PC-3 (cell line): ENCODE measurements at regions not wholly inside any gene's neighbourhood (a gene's known extent, or its start where the extent isn't known, plus 50 kb on each side); places are given as distances from the start of the nearest gene placed in this dataset.
"Not testable (repeated sequence)": the region's sequence is repeated elsewhere in the genome, so short reads cannot be mapped to it uniquely, and the experiment has no call there.

Source experiments
- ATAC-seq: fragments of 200-7000 bp; cut with Tn5 transposase; 2 replicates; pipeline ENCODE4 v1.9.1; 2020; ENCODE audit warnings: mild to moderate bottlenecking, moderate library complexity
- BruUV-seq: library from RNA; stranded (reverse); fragments of 400-500 nt; replicated peaks from 2 replicates; lab custom pipeline; 2021; lab: Mats Ljungman, UMichigan
- CTCF ChIA-PET: fragments of 300-600 bp; sonication (Branson Sonifier 250); formaldehyde crosslinking; loops from one replicate; lab custom pipeline; 2022; ENCODE audit warnings: antibody characterized with exemption; lab: Charles Lee
- POLR2A ChIA-PET: fragments of 300-600 bp; sonication (Branson Sonifier 250); formaldehyde crosslinking; loops from one replicate; lab custom pipeline; 2022; ENCODE audit warnings: antibody characterized with exemption; ENCODE audit not compliant: unreplicated experiment; lab: Charles Lee
- DNase-seq: peaks from one replicate; pipeline ENCODE4 v3.0.0-alpha.2; 2015
- H2AFZ ChIP-seq: fragments of 300-600 bp; sonication (generic); 2 replicates; pipeline ENCODE4 v1.6.0; 2016; ENCODE audit warnings: antibody characterized with exemption, low read length
- H3F3A ChIP-seq: fragments of 300-600 bp; sonication (generic); one replicate; pipeline ENCODE4 v1.6.0; 2017; ENCODE audit warnings: antibody characterized with exemption, low read length, control low read depth, mild to moderate bottlenecking; ENCODE audit not compliant: unreplicated experiment
- H3K27ac ChIP-seq: fragments of 300-600 bp; sonication (generic); 2 replicates; pipeline ENCODE4 v1.5.1; 2016; ENCODE audit warnings: mild to moderate bottlenecking, low read length
- H3K27me3 ChIP-seq: fragments of 300-600 bp; sonication (generic); 2 replicates; pipeline ENCODE4 v1.6.1; 2016; ENCODE audit warnings: low read length, mixed read lengths
- H3K36me3 ChIP-seq: fragments of 300-600 bp; sonication (generic); 2 replicates; pipeline ENCODE4 v1.6.1; 2016; ENCODE audit warnings: low read depth, mixed run types, low read length, mixed read lengths
- H3K4me1 ChIP-seq: fragments of 300-600 bp; sonication (generic); 2 replicates; pipeline ENCODE4 v1.5.1; 2016; ENCODE audit warnings: low read length; ENCODE audit not compliant: insufficient read depth
- H3K4me2 ChIP-seq: fragments of 300-600 bp; sonication (generic); 2 replicates; pipeline ENCODE4 v1.6.0; 2016; ENCODE audit warnings: low read length
- H3K4me3 ChIP-seq: fragments of 300-600 bp; sonication (generic); 2 replicates; pipeline ENCODE4 v1.5.1; 2016; ENCODE audit warnings: mild to moderate bottlenecking, low read length, mixed read lengths
- H3K79me2 ChIP-seq: fragments of 300-600 bp; sonication (generic); 2 replicates; pipeline ENCODE4 v1.6.1; 2017; ENCODE audit warnings: low read length, mixed read lengths
- H3K9ac ChIP-seq: fragments of 300-600 bp; sonication (generic); 2 replicates; pipeline ENCODE4 v1.6.0; 2016; ENCODE audit warnings: mild to moderate bottlenecking, low read length
- H3K9me2 ChIP-seq: fragments of 300-600 bp; sonication (generic); replicated peaks from 2 replicates; pipeline ENCODE4 v1.6.1; 2016; ENCODE audit warnings: mixed run types, low read length, mixed read lengths
- H3K9me3 ChIP-seq: fragments of 300-600 bp; sonication (generic); 2 replicates; pipeline ENCODE4 v1.6.1; 2016; ENCODE audit warnings: low read length, mixed read lengths
- H4K20me1 ChIP-seq: fragments of 300-600 bp; sonication (generic); 2 replicates; pipeline ENCODE4 v1.6.1; 2016; ENCODE audit warnings: low read length, mixed read lengths
- EZH2 ChIP-seq: fragments of 300-600 bp; sonication (generic); IDR thresholded peaks from one replicate; pipeline ENCODE4 v1.6.1; 2017; ENCODE audit warnings: antibody characterized with exemption, mild to moderate bottlenecking, low read length; ENCODE audit not compliant: unreplicated experiment
- EZH2phosphoT487 ChIP-seq: fragments of 300-600 bp; sonication (generic); IDR thresholded peaks from 2 replicates; pipeline ENCODE4 v1.6.1; 2018; ENCODE audit warnings: mild to moderate bottlenecking, antibody characterized with exemption, low read length, borderline replicate concordance
- intact Hi-C: fragments of 100-400 bp; cut with micrococcal nuclease; formaldehyde crosslinking; loops from 2 replicates; pipeline ENCODE4 v1.9.0; 2023
- TF ChIP-seq, protein P1 (sequence below): fragments of 300-600 bp; sonication (generic); conservative IDR thresholded peaks from 2 replicates; pipeline ENCODE4 v1.5.1; 2017; ENCODE audit warnings: antibody characterized with exemption, low read depth, mild to moderate bottlenecking, low read length

DNA sequence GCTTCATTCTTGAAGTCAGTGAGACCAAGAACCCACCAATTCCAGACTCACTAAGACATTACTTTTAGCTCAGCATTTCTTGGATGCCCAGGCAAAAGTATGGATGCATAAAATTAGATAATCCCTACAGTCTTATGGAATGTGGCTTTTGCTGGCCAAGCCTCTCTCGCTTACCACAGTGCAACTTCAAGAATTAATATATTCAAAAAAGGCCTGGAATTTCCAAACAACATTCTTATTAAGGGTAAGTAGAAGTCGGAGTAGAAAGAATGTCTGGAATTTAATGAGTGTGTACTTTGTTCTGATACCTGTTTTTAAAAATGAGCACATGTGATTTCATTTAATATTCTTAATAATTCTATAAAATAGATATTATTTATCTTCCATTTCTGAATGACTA, 302.4 kb upstream of the TMTC4 start:
- POLR2A ChIA-PET, result no interaction called here
- H3K27me3 ChIP-seq, result peaks cover 43% of the 10 kb centered on the region
- no peaks in the 10 kb centered on the region for H3K36me3 ChIP-seq
- no TSS peak for BruUV-seq
- TF ChIP-seq EZH2phosphoT487 (no peak), EZH2 (no peak)
- TF ChIP-seq, protein P1, sequence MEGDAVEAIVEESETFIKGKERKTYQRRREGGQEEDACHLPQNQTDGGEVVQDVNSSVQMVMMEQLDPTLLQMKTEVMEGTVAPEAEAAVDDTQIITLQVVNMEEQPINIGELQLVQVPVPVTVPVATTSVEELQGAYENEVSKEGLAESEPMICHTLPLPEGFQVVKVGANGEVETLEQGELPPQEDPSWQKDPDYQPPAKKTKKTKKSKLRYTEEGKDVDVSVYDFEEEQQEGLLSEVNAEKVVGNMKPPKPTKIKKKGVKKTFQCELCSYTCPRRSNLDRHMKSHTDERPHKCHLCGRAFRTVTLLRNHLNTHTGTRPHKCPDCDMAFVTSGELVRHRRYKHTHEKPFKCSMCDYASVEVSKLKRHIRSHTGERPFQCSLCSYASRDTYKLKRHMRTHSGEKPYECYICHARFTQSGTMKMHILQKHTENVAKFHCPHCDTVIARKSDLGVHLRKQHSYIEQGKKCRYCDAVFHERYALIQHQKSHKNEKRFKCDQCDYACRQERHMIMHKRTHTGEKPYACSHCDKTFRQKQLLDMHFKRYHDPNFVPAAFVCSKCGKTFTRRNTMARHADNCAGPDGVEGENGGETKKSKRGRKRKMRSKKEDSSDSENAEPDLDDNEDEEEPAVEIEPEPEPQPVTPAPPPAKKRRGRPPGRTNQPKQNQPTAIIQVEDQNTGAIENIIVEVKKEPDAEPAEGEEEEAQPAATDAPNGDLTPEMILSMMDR, result no peak
- no peaks in the 10 kb centered on the region for H3K4me1 ChIP-seq
- no peak overlapping the region for H3K27ac ChIP-seq
- no peaks in the 10 kb centered on the region for H3F3A ChIP-seq
- no peaks in the 10 kb centered on the region for H4K20me1 ChIP-seq
- intact Hi-C loops, result no loop called here
- no peaks in the 10 kb centered on the region for H3K79me2 ChIP-seq
- H3K9me3 ChIP-seq, result no peaks in the 10 kb centered on the region
- no peak overlapping the region for H3K4me2 ChIP-seq
- H3K9ac ChIP-seq, result no peak overlapping the region
- ATAC-seq, result no peak
- CTCF ChIA-PET, result no interaction called here
- no peak for DNase-seq
- H3K9me2 ChIP-seq, result no peaks in the 10 kb centered on the region
- no peak overlapping the region for H3K4me3 ChIP-seq
- no peak overlapping the region for H2AFZ ChIP-seq

DNA sequence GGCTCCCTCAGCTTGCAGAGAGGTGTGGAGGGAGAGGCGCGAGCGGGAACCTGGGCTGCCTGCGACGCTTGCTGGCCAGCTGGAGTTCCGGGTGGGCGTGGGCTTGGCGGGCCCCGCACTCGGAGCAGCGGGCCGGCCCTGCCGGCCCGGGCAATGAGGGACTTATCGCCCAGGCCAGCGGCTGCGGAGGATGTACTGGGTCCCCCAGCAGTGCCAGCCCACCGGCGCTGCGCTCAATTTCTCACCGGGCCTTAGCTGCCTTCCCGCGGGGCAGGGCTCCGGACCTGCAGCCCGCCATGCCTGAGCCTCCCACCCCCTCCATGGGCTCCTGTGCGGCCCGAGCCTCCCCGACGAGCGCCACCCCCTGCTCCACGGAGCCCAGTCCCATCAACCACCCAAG, 301.1 kb upstream of the TMTC4 start:
- DNase-seq, H2AFZ ChIP-seq, H3K79me2 ChIP-seq, H3K9me2 ChIP-seq, H4K20me1 ChIP-seq, H3F3A ChIP-seq, intact Hi-C loops, H3K9me3 ChIP-seq, H3K27ac ChIP-seq, POLR2A ChIA-PET, CTCF ChIA-PET, H3K4me1 ChIP-seq, H3K36me3 ChIP-seq, BruUV-seq, H3K9ac ChIP-seq, ATAC-seq, H3K4me3 ChIP-seq, H3K4me2 ChIP-seq: not testable (repeated sequence)
- H3K27me3 ChIP-seq, result peaks cover 31% of the 10 kb centered on the region; the same call in 1 of the 2 replicates

DNA sequence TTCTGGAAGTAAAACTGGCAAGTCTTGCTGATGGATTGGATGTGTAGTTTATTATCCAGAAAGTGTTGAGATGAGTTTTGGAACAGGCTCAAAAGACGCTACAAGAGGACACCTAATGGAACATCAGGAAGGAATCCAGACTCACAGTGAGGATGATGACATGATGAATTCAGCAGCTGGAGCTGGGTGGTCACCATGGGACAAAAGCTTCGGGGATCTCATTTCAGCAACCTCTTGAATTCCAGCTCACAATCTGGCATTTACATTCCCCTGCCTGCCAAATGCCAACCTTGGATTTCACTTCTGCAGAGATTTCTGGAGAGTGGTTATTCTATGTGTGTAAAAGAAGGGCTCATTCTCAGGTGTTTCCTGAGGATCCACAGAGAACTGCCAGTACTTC, 288.0 kb upstream of the TMTC4 start:
- Histone ChIP-seq H4K20me1 (no peaks in the 10 kb centered on the region), H3K36me3 (no peaks in the 10 kb centered on the region), H3K27me3 (peaks cover 7% of the 10 kb centered on the region; the same call in 1 of the 2 replicates), H3F3A (no peaks in the 10 kb centered on the region), H3K9ac (no peak overlapping the region), H3K4me3 (no peak overlapping the region), H3K4me1 (no peaks in the 10 kb centered on the region), H2AFZ (no peak overlapping the region), H3K79me2 (no peaks in the 10 kb centered on the region), H3K4me2 (no peak overlapping the region), H3K27ac (no peak overlapping the region), H3K9me2 (no peaks in the 10 kb centered on the region), H3K9me3 (no peaks in the 10 kb centered on the region)
- ChIA-PET POLR2A (no interaction called here), CTCF (no interaction called here)
- no peak for DNase-seq
- BruUV-seq, result no TSS peak
- intact Hi-C loops, result no loop called here
- ATAC-seq, result no peak
- TF ChIP-seq EZH2phosphoT487, result no peak
- TF ChIP-seq EZH2, result no peak
- TF ChIP-seq, protein P1, result no peak
